K562 (cell line): ENCODE measurements at regions not wholly inside any gene's neighbourhood (a gene's known extent, or its start where the extent isn't known, plus 50 kb on each side); places are given as distances from the start of the nearest gene placed in this dataset.

Experiments used
- ATAC-seq: fragments of 200-7000 bp; cut with Tn5 transposase; 3 replicates; pipeline ENCODE4 v1.9.1; 2020; ENCODE audit warnings: moderate library complexity
- BruUV-seq: library from RNA; stranded (reverse); fragments of 400-500 nt; replicated peaks from 2 replicates; lab custom pipeline; 2021; lab: Mats Ljungman, UMichigan
- CTCF ChIA-PET: fragments of 300-600 bp; formaldehyde crosslinking; extraction: SDS; loops from one replicate; lab custom pipeline; 2021; ENCODE audit warnings: low intra/inter-chr PET ratio; lab: Yijun Ruan, JAX
- POLR2A ChIA-PET: fragments of 300-600, 350-650 bp; sonication (Branson Sonifier 250); formaldehyde crosslinking; extraction: SDS; loops from one replicate; lab custom pipeline; 2021; ENCODE audit warnings: antibody characterized with exemption, inconsistent platforms; lab: Yijun Ruan, JAX
- DNase-seq, 4 experiments: peaks; one replicate each; pipeline versions ENCODE4 v3.0.0 to v3.0.0-alpha.2; 2011 to 2018; ENCODE audit warnings: low spot score in 3 of 4, mixed read lengths in 3 of 4; ENCODE audit errors: extremely low read depth in 1 of 4
- FAIRE-seq: peaks from 2 replicates; lab custom pipeline; 2011; peaks lifted over from hg19 to GRCh38; lab: Jason Lieb, UNC
- H2AFZ ChIP-seq: 2 replicates; pipeline ENCODE4 v1.6.0; 2011; ENCODE audit warnings: low read depth, low read length, control low read depth, inconsistent platforms
- H3K27ac ChIP-seq: fragments of 200-600 bp; 3 replicates; pipeline ENCODE4 v1.8.0; 2011; ENCODE audit warnings: low read depth, mild to moderate bottlenecking, control low read depth, inconsistent platforms, low read length, moderate library complexity, mixed read lengths; ENCODE audit errors: extremely low read depth
- H3K27me3 ChIP-seq, 2 experiments: fragments of 300-600 bp in 1 of 2; 2 replicates in 1 of 2; 3 replicates in 1 of 2; pipeline versions ENCODE4 v1.6.0 to v1.8.0; 2011; ENCODE audit warnings: inconsistent platforms in 2 of 2, low read length in 2 of 2, mild to moderate bottlenecking in 1 of 2, mixed read lengths in 1 of 2, moderate library complexity in 1 of 2; ENCODE audit not compliant: control insufficient read depth in 2 of 2, insufficient read depth in 2 of 2
- H3K36me3 ChIP-seq: fragments of 300-600 bp; 3 replicates; pipeline ENCODE4 v1.8.0; 2011; ENCODE audit warnings: mild to moderate bottlenecking, low read length, inconsistent platforms; ENCODE audit not compliant: control insufficient read depth, insufficient read depth
- H3K4me1 ChIP-seq, 2 experiments: fragments of 200-600 bp in 1 of 2; replicated peaks in 1 of 2; 2 replicates in 1 of 2; 3 replicates in 1 of 2; pipeline versions ENCODE4 v1.5.1 to v1.8.0; 2011; ENCODE audit warnings: inconsistent platforms in 2 of 2, low read length in 2 of 2, mild to moderate bottlenecking in 1 of 2, mixed read lengths in 1 of 2, moderate library complexity in 1 of 2; ENCODE audit not compliant: control insufficient read depth in 2 of 2, insufficient read depth in 2 of 2
- H3K4me2 ChIP-seq: 2 replicates; pipeline ENCODE4 v1.6.1; 2011; ENCODE audit warnings: low read length, control low read depth, inconsistent platforms, mixed read lengths; ENCODE audit not compliant: insufficient read depth
- H3K4me3 ChIP-seq: fragments of 200-600 bp; sonication (generic), shearing (Covaris generic); 2 replicates; pipeline ENCODE4 v1.5.1; 2016; ENCODE audit warnings: control low read depth, inconsistent platforms
- H3K79me2 ChIP-seq: fragments of 200-600 bp; 3 replicates; pipeline ENCODE4 v1.8.0; 2011; ENCODE audit warnings: low read length, inconsistent platforms; ENCODE audit not compliant: control insufficient read depth, insufficient read depth
- H3K9ac ChIP-seq, 2 experiments: 2 replicates each; pipeline versions ENCODE4 v1.6.0 to v1.6.1; 2011; ENCODE audit warnings: low read depth in 2 of 2, low read length in 2 of 2, control low read depth in 1 of 2, inconsistent platforms in 1 of 2, mild to moderate bottlenecking in 1 of 2, mixed read lengths in 1 of 2; ENCODE audit not compliant: insufficient read depth in 1 of 2
- H3K9me1 ChIP-seq: one replicate; pipeline ENCODE4 v1.6.0; 2011; ENCODE audit warnings: inconsistent platforms, mild to moderate bottlenecking, low read length, moderate library complexity; ENCODE audit not compliant: control insufficient read depth, insufficient read depth
- H3K9me3 ChIP-seq: replicated peaks from 2 replicates; pipeline ENCODE4 v1.5.1; 2011; ENCODE audit warnings: low read depth, low read length, inconsistent platforms; ENCODE audit not compliant: control insufficient read depth, insufficient read depth
- H4K20me1 ChIP-seq: replicated peaks from 2 replicates; pipeline ENCODE4 v1.6.1; 2011; ENCODE audit warnings: low read length, inconsistent platforms, mixed read lengths; ENCODE audit not compliant: control insufficient read depth, insufficient read depth
- ARNT ChIP-seq, 2 experiments: fragments of 450-650 bp; IDR thresholded peaks; 2 replicates each; pipeline ENCODE4 v1.6.1; 2016; ENCODE audit warnings: mild to moderate bottlenecking in 1 of 2
- CREM ChIP-seq: IDR thresholded peaks from 2 replicates; pipeline ENCODE4 v1.6.1; 2014; ENCODE audit warnings: antibody characterized with exemption, low read depth
- ETV1 ChIP-seq: fragments of 450-650 bp; conservative IDR thresholded peaks from 2 replicates; pipeline ENCODE4 v1.6.1; 2016; ENCODE audit warnings: missing genetic modification characterization, control low read depth, low read depth, missing compliant biosample characterization
- MCM2 ChIP-seq: fragments of 450-650 bp; IDR thresholded peaks from 2 replicates; pipeline ENCODE4 v1.6.1; 2017; ENCODE audit warnings: low read depth, mild to moderate bottlenecking
- PYGO2 ChIP-seq: fragments of 450-650 bp; IDR thresholded peaks from 2 replicates; pipeline ENCODE4 v1.6.1; 2016; ENCODE audit warnings: mild to moderate bottlenecking, missing genetic modification characterization, moderate library complexity, missing compliant biosample characterization
- SRSF1 ChIP-seq: fragments of 200-400 bp; formaldehyde crosslinking; IDR thresholded peaks from 2 replicates; pipeline ENCODE4 v1.6.1; 2017; ENCODE audit warnings: mild to moderate bottlenecking, low read depth, low read length, moderate library complexity
- ZNF282 ChIP-seq: sonication (generic); formaldehyde crosslinking; IDR thresholded peaks from 2 replicates; pipeline ENCODE4 v1.8.1; 2023; ENCODE audit warnings: missing genetic modification reagents
- ZNF324 ChIP-seq: fragments of 250-450 bp; sonication (Bioruptor Pico); IDR thresholded peaks from 2 replicates; pipeline ENCODE4 v1.4.0; 2020; ENCODE audit warnings: mild to moderate bottlenecking
- ZNF696 ChIP-seq: fragments of 250-450 bp; sonication (Bioruptor Pico); conservative IDR thresholded peaks from 2 replicates; pipeline ENCODE4 v1.4.0; 2020; ENCODE audit warnings: mild to moderate bottlenecking, moderate library complexity
- WGBS: fragments of 100-300 bp; shearing (Covaris generic); methylation state at CpG from one replicate; pipeline ENCODE4 v1.1.6; 2016; ENCODE audit warnings: low coverage, mixed read lengths; ENCODE audit not compliant: insufficient coverage; ENCODE audit errors: missing lambda C conversion rate; 5-methylcytosine and 5-hydroxymethylcytosine counted together
- in situ Hi-C: fragments of 300-500 bp; cut with MboI; formaldehyde crosslinking; loops from 4 replicates; pipeline ENCODE4 v1.15.0; 2018; ENCODE audit warnings: inconsistent platforms, mixed read lengths
- intact Hi-C: fragments of 100-400 bp; cut with micrococcal nuclease; formaldehyde crosslinking; loops from 2 replicates; pipeline ENCODE4 v1.14.2; 2022
- TF ChIP-seq, protein P1 (sequence below): fragments of 450-650 bp; formaldehyde crosslinking; IDR thresholded peaks from 2 replicates; pipeline ENCODE4 v1.4.0; 2020; ENCODE audit warnings: mild to moderate bottlenecking
- TF ChIP-seq, protein P2 (sequence below): fragments of 250-450 bp; sonication (Bioruptor Pico); IDR thresholded peaks from 2 replicates; pipeline ENCODE4 v1.5.0; 2020; ENCODE audit warnings: mild to moderate bottlenecking
- TF ChIP-seq, protein P3 (sequence below): sonication (generic); formaldehyde crosslinking; IDR thresholded peaks from 2 replicates; pipeline ENCODE4 v1.8.1; 2023; ENCODE audit warnings: mild to moderate bottlenecking, missing genetic modification reagents
- TF ChIP-seq, protein P4 (sequence below): fragments of 250-450 bp; sonication (Bioruptor Pico); IDR thresholded peaks from 2 replicates; pipeline ENCODE4 v1.5.0; 2021; ENCODE audit warnings: mild to moderate bottlenecking, moderate library complexity

GRCh38 chr5:67390935-67391334, 194.3 kb upstream of the CD180 start:
- in situ Hi-C loops: no loop called here
- Histone ChIP-seq H3K36me3 (no peaks in the 10 kb centered on the region), H3K79me2 (no peaks in the 10 kb centered on the region), H3K9me1 (no peaks in the 10 kb centered on the region), H4K20me1 (no peaks in the 10 kb centered on the region), H2AFZ (no peak overlapping the region), H3K4me3 (no peak overlapping the region), H3K9ac (no peak overlapping the region), H3K4me1 (no peaks in the 10 kb centered on the region), H3K27me3 (no peaks in the 10 kb centered on the region), H3K4me2 (no peak overlapping the region), H3K9me3 (no peaks in the 10 kb centered on the region), H3K27ac (no peak overlapping the region)
- CTCF ChIA-PET: interaction anchor here (0.6 kb wide), 1 partner anchor 106 kb away, joined by 4 read pairs; no protein-coding TSS in a partner anchor
- ATAC-seq (no peak), FAIRE-seq (no peak), DNase-seq (no peak)
- intact Hi-C loops: no loop called here
- POLR2A ChIA-PET: no interaction called here
- 0% methylated on average over 1 of the region's 1 CpG for WGBS
- BruUV-seq: no TSS peak
- TF ChIP-seq ZNF696: no peak
- TF ChIP-seq ZNF282 (CRISPR knock-in tag): no peak
- TF ChIP-seq ARNT (IDR thresholded peaks at IDR 0.05): no peak
- TF ChIP-seq, protein P1, sequence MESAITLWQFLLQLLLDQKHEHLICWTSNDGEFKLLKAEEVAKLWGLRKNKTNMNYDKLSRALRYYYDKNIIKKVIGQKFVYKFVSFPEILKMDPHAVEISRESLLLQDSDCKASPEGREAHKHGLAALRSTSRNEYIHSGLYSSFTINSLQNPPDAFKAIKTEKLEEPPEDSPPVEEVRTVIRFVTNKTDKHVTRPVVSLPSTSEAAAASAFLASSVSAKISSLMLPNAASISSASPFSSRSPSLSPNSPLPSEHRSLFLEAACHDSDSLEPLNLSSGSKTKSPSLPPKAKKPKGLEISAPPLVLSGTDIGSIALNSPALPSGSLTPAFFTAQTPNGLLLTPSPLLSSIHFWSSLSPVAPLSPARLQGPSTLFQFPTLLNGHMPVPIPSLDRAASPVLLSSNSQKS (CRISPR knock-in tag): no peak
- TF ChIP-seq ETV1 (tag): no peak
- no peak for TF ChIP-seq SRSF1
- no peak for TF ChIP-seq MCM2
- no peak for TF ChIP-seq ZNF324
- no peak for TF ChIP-seq CREM
- TF ChIP-seq, protein P2, sequence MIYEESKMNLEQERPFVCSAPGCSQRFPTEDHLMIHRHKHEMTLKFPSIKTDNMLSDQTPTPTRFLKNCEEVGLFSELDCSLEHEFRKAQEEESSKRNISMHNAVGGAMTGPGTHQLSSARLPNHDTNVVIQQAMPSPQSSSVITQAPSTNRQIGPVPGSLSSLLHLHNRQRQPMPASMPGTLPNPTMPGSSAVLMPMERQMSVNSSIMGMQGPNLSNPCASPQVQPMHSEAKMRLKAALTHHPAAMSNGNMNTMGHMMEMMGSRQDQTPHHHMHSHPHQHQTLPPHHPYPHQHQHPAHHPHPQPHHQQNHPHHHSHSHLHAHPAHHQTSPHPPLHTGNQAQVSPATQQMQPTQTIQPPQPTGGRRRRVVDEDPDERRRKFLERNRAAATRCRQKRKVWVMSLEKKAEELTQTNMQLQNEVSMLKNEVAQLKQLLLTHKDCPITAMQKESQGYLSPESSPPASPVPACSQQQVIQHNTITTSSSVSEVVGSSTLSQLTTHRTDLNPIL (CRISPR knock-in tag): no peak
- TF ChIP-seq, protein P3, sequence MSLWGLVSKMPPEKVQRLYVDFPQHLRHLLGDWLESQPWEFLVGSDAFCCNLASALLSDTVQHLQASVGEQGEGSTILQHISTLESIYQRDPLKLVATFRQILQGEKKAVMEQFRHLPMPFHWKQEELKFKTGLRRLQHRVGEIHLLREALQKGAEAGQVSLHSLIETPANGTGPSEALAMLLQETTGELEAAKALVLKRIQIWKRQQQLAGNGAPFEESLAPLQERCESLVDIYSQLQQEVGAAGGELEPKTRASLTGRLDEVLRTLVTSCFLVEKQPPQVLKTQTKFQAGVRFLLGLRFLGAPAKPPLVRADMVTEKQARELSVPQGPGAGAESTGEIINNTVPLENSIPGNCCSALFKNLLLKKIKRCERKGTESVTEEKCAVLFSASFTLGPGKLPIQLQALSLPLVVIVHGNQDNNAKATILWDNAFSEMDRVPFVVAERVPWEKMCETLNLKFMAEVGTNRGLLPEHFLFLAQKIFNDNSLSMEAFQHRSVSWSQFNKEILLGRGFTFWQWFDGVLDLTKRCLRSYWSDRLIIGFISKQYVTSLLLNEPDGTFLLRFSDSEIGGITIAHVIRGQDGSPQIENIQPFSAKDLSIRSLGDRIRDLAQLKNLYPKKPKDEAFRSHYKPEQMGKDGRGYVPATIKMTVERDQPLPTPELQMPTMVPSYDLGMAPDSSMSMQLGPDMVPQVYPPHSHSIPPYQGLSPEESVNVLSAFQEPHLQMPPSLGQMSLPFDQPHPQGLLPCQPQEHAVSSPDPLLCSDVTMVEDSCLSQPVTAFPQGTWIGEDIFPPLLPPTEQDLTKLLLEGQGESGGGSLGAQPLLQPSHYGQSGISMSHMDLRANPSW (CRISPR knock-in tag): no peak
- TF ChIP-seq PYGO2 (tag): no peak
- TF ChIP-seq, protein P4, sequence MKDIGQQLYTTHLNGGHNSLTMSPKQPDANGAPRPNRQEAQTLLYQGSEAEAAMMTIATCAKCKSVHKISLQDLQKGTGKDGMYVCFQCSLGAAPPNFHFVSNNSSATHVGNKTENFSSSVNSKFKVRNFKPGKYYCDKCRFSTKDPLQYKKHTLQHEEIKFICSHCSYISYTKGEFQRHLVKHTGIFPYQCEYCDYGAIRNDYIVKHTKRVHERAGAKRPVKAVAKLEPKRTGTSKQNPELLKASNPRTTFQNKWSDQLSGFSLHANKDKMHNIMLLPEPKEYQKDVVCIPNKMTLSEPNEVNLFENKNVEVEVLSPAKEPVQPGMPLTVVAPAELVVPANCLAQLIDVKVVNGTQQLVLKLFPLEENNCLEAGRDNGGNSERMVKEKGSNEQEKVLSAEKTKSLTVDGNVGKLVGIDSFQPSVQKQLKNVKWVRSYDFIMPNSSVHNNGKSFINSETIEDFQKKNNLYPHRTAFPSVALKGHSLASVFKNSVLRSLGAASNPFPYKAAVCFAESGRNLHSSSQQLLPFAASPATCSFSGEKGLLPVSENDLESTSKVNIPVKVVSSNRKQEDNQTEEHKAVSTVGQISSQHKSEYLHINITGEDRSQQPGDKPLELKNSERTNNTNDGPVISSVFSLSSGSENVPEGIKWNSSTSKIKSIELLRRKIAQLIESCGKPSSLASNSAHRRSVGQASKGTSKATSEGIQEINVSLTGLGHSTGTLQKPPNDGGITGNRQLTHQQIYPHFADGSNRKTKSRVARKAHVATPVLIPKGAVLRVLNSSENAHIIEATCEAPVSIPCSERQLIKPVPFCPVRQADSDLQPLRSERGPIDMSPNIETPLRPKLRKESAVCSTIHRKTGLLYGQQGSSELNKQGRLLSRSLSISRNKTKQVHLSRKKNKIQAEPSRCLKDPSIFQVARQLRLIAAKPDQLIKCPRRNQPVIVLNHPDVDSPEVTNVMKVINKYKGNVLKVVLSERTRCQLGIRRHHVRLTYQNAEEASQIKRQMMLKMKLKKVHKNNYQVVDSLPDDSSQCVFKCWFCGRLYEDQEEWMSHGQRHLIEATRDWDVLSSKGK (CRISPR knock-in tag): no peak
